Hematopoietic multipotent progenitor cell treated with erythropoietin and hydrocortisone succinate and interleukin-3 and kit ligand, for 4 days (in vitro differentiated cells): ENCODE measurements at regions not wholly inside any gene's neighbourhood (a gene's known extent, or its start where the extent isn't known, plus 50 kb on each side); places are given as distances from the start of the nearest gene placed in this dataset.
"Not testable (repeated sequence)": the region's sequence is repeated elsewhere in the genome, so short reads cannot be mapped to it uniquely, and the experiment has no call there.

ENCODE experiments used
- DNase-seq: peaks from one replicate; pipeline ENCODE4 v3.0.0-alpha.2; 2015

GRCh38 chr1:224028802-224029201, 85.1 kb upstream of the FBXO28 start:
- not testable (repeated sequence) for DNase-seq

GRCh38 chr1:224023122-224023521, 90.8 kb upstream of the FBXO28 start:
- DNase-seq: not testable (repeated sequence)

- DNase-seq: not testable (repeated sequence)
Observed at GRCh38 chr1:224022249-224022970, 91.5 kb upstream of the FBXO28 start.

GRCh38 chr1:224019866-224020265, 94.0 kb upstream of the FBXO28 start:
- not testable (repeated sequence) for DNase-seq

GRCh38 chr1:224015782-224016181, 98.1 kb upstream of the FBXO28 start:
- not testable (repeated sequence) for DNase-seq

- no peak for DNase-seq
Observed at GRCh38 chr1:224014330-224014649, 99.6 kb upstream of the FBXO28 start.

GRCh38 chr1:224013626-224014329, 100.1 kb upstream of the FBXO28 start:
- DNase-seq: not testable (repeated sequence)

GRCh38 chr1:224012807-224013434, 101.0 kb upstream of the FBXO28 start:
- not testable (repeated sequence) for DNase-seq

- not testable (repeated sequence) for DNase-seq
Observed at GRCh38 chr1:224012162-224012561, 101.7 kb upstream of the FBXO28 start.

GRCh38 chr1:224011751-224012150, 102.2 kb upstream of the FBXO28 start:
- DNase-seq: not testable (repeated sequence)

- DNase-seq: not testable (repeated sequence)
Observed at GRCh38 chr1:224011153-224011552, 102.8 kb upstream of the FBXO28 start.

- not testable (repeated sequence) for DNase-seq
Observed at GRCh38 chr1:224005973-224006372, 107.9 kb upstream of the FBXO28 start.

- peak; percentile 83 for DNase-seq
Observed at GRCh38 chr1:224004552-224005315, 109.2 kb upstream of the FBXO28 start.

GRCh38 chr1:224003896-224004295, 110.0 kb upstream of the FBXO28 start:
- DNase-seq: not testable (repeated sequence)

GRCh38 chr1:224001757-224002156, 112.2 kb upstream of the FBXO28 start:
- DNase-seq: not testable (repeated sequence)

GRCh38 chr1:223999761-224000160, 114.2 kb upstream of the FBXO28 start:
- DNase-seq: not testable (repeated sequence)

GRCh38 chr1:223998676-223999455, 115.0 kb upstream of the FBXO28 start:
- DNase-seq: peak; percentile 58

GRCh38 chr1:223996376-223996775, 117.5 kb upstream of the FBXO28 start:
- DNase-seq: not testable (repeated sequence)

- peak; percentile 99 for DNase-seq
Observed at GRCh38 chr1:223992456-223993246, 121.3 kb upstream of the FBXO28 start.

- not testable (repeated sequence) for DNase-seq
Observed at GRCh38 chr1:223991297-223991857, 122.5 kb upstream of the FBXO28 start.

- not testable (repeated sequence) for DNase-seq
Observed at GRCh38 chr1:223961985-223962384, 116.2 kb upstream of the TP53BP2 start.
